ENCODE measurements at regions not wholly inside any gene's neighbourhood (a gene's known extent, or its start where the extent isn't known, plus 50 kb on each side); places are given as distances from the start of the nearest gene placed in this dataset.

GRCh38 chr7:25860275-25861163 lies 291.5 kb upstream of the NFE2L3 start:
- no peak for TF ChIP-seq CTCF (IDR thresholded peaks at IDR 0.05 in 4 of 5, conservative IDR thresholded peaks at IDR 0.05 in 1 of 5)
- no peak for TF ChIP-seq POLR2A (IDR thresholded peaks at IDR 0.05)

All from gastrocnemius medialis (tissue), 4 donors.